ENCODE measurements at regions not wholly inside any gene's neighbourhood (a gene's known extent, or its start where the extent isn't known, plus 50 kb on each side); places are given as distances from the start of the nearest gene placed in this dataset.

DNA sequence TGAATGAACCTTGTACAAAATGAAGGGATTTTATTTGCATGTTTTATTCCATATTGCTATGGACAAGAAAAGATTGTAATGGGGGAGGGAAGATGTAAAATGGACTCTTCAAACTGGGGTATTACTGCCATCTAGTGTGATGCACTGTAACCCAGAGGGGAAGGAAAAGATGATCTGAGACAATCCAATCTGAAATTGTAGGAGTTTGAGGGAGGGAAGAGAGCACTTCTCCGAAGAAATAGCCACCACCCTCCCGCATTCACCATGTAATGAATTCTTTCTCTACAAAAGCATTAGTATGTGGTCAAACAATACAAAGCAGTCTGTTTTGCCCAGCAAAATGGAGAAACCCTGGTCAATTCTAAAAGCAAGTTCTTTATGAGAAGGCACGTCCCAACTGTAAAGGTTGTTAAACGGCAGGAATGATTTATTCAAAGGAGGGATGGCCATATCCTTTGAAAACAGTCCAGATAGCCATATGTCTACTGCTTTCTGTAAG lies 679.5 kb upstream of the NRSN1 start:
- ChIA-PET POLR2A (no interaction called here), CTCF (no interaction called here)
- DNase-seq (ENCODE audit: low spot score) (no peak), ATAC-seq (peak; percentile 83)
- no peak overlapping the region for H3K4me3 Mint-ChIP-seq
- peaks cover 19% of the 10 kb centered on the region for H3K4me1 Mint-ChIP-seq
- H3K9me3 Mint-ChIP-seq: no peaks in the 10 kb centered on the region
- H3K36me3 Mint-ChIP-seq: no peaks in the 10 kb centered on the region
- TF ChIP-seq, protein P1, sequence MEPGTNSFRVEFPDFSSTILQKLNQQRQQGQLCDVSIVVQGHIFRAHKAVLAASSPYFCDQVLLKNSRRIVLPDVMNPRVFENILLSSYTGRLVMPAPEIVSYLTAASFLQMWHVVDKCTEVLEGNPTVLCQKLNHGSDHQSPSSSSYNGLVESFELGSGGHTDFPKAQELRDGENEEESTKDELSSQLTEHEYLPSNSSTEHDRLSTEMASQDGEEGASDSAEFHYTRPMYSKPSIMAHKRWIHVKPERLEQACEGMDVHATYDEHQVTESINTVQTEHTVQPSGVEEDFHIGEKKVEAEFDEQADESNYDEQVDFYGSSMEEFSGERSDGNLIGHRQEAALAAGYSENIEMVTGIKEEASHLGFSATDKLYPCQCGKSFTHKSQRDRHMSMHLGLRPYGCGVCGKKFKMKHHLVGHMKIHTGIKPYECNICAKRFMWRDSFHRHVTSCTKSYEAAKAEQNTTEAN (CRISPR knock-in tag; IDR thresholded peaks at IDR 0.05): no peak
- TF ChIP-seq TP53 (CRISPR knock-in tag; IDR thresholded peaks at IDR 0.05) (no peak), ELF4 (CRISPR knock-in tag; IDR thresholded peaks at IDR 0.05; ENCODE audit: low read depth) (no peak), IRF2 (CRISPR knock-in tag; IDR thresholded peaks at IDR 0.05; ENCODE audit: borderline replicate concordance, low read depth) (no peak), JUN (CRISPR knock-in tag; IDR thresholded peaks at IDR 0.05) (no peak), SMAD3 (CRISPR knock-in tag; IDR thresholded peaks at IDR 0.05; ENCODE audit: borderline replicate concordance) (no peak), ESRRA (CRISPR knock-in tag; IDR thresholded peaks at IDR 0.05; ENCODE audit: borderline replicate concordance) (no peak), ZNF138 (CRISPR knock-in tag; conservative IDR thresholded peaks at IDR 0.05) (no peak), TCF7 (CRISPR knock-in tag; IDR thresholded peaks at IDR 0.05; ENCODE audit: low read depth) (no peak)
- TF ChIP-seq, protein P2, sequence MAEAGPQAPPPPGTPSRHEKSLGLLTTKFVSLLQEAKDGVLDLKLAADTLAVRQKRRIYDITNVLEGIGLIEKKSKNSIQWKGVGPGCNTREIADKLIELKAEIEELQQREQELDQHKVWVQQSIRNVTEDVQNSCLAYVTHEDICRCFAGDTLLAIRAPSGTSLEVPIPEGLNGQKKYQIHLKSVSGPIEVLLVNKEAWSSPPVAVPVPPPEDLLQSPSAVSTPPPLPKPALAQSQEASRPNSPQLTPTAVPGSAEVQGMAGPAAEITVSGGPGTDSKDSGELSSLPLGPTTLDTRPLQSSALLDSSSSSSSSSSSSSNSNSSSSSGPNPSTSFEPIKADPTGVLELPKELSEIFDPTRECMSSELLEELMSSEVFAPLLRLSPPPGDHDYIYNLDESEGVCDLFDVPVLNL (CRISPR knock-in tag; IDR thresholded peaks at IDR 0.05; ENCODE audit: borderline replicate concordance, low read depth): no peak
- TF ChIP-seq, protein P3, sequence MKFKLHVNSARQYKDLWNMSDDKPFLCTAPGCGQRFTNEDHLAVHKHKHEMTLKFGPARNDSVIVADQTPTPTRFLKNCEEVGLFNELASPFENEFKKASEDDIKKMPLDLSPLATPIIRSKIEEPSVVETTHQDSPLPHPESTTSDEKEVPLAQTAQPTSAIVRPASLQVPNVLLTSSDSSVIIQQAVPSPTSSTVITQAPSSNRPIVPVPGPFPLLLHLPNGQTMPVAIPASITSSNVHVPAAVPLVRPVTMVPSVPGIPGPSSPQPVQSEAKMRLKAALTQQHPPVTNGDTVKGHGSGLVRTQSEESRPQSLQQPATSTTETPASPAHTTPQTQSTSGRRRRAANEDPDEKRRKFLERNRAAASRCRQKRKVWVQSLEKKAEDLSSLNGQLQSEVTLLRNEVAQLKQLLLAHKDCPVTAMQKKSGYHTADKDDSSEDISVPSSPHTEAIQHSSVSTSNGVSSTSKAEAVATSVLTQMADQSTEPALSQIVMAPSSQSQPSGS (CRISPR knock-in tag; IDR thresholded peaks at IDR 0.05; ENCODE audit: borderline replicate concordance, low read depth): no peak
- TF ChIP-seq, protein P4, sequence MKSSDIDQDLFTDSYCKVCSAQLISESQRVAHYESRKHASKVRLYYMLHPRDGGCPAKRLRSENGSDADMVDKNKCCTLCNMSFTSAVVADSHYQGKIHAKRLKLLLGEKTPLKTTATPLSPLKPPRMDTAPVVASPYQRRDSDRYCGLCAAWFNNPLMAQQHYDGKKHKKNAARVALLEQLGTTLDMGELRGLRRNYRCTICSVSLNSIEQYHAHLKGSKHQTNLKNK (CRISPR knock-in tag; IDR thresholded peaks at IDR 0.05): no peak
- TF ChIP-seq, protein P5, sequence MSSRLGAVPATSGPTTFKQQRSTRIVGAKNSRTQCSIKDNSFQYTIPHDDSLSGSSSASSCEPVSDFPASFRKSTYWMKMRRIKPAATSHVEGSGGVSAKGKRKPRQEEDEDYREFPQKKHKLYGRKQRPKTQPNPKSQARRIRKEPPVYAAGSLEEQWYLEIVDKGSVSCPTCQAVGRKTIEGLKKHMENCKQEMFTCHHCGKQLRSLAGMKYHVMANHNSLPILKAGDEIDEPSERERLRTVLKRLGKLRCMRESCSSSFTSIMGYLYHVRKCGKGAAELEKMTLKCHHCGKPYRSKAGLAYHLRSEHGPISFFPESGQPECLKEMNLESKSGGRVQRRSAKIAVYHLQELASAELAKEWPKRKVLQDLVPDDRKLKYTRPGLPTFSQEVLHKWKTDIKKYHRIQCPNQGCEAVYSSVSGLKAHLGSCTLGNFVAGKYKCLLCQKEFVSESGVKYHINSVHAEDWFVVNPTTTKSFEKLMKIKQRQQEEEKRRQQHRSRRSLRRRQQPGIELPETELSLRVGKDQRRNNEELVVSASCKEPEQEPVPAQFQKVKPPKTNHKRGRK (CRISPR knock-in tag; IDR thresholded peaks at IDR 0.05; ENCODE audit: borderline replicate concordance): no peak
- TF ChIP-seq, protein P6, sequence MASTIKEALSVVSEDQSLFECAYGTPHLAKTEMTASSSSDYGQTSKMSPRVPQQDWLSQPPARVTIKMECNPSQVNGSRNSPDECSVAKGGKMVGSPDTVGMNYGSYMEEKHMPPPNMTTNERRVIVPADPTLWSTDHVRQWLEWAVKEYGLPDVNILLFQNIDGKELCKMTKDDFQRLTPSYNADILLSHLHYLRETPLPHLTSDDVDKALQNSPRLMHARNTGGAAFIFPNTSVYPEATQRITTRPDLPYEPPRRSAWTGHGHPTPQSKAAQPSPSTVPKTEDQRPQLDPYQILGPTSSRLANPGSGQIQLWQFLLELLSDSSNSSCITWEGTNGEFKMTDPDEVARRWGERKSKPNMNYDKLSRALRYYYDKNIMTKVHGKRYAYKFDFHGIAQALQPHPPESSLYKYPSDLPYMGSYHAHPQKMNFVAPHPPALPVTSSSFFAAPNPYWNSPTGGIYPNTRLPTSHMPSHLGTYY (CRISPR knock-in tag; IDR thresholded peaks at IDR 0.05): no peak
- H3K27ac Mint-ChIP-seq: no peak overlapping the region
- no peaks in the 10 kb centered on the region for H3K27me3 Mint-ChIP-seq (ENCODE audit: low read depth)

DNA sequence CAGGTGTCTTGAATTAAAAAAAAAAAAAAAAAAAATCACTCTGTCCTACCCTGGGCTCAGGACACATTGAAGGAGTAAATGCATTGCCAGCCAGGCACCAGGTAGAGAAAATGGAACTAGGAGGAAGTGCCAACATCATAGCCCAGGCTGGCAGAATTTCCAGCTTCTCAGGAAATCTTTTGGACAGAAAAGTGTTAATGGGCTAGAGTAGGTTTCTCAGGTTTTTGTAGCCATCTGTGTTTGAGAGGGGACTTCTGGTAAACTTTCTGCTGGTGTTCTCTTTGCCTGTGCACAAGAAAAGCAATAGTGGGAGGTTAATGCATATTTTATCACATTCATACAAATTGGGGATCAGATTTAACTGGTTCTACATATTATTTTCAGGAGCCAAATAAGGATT lies 678.3 kb upstream of the NRSN1 start:
- Mint-ChIP-seq H3K36me3 (no peaks in the 10 kb centered on the region), H3K27ac (no peak overlapping the region), H3K4me1 (peaks cover 23% of the 10 kb centered on the region), H3K4me3 (no peak overlapping the region), H3K27me3 (ENCODE audit: low read depth) (no peaks in the 10 kb centered on the region), H3K9me3 (peaks cover 8% of the 10 kb centered on the region; the same call in 1 of the 2 replicates)
- CTCF ChIA-PET: interaction anchor here (0.6 kb wide), 3 partner anchors 65 to 1428 kb away, joined by 3 read pairs; no protein-coding TSS in a partner anchor
- DNase-seq (ENCODE audit: low spot score) (no peak), ATAC-seq (no peak)
- POLR2A ChIA-PET: no interaction called here
- TF ChIP-seq GABPB1 (CRISPR knock-in tag; IDR thresholded peaks at IDR 0.05) (no peak), SP1 (CRISPR knock-in tag; conservative IDR thresholded peaks at IDR 0.05) (no peak), SMAD4 (CRISPR knock-in tag; IDR thresholded peaks at IDR 0.05) (no peak), ESRRA (CRISPR knock-in tag; IDR thresholded peaks at IDR 0.05; ENCODE audit: borderline replicate concordance) (no peak), JUN (CRISPR knock-in tag; IDR thresholded peaks at IDR 0.05) (no peak)
- TF ChIP-seq, protein P7, sequence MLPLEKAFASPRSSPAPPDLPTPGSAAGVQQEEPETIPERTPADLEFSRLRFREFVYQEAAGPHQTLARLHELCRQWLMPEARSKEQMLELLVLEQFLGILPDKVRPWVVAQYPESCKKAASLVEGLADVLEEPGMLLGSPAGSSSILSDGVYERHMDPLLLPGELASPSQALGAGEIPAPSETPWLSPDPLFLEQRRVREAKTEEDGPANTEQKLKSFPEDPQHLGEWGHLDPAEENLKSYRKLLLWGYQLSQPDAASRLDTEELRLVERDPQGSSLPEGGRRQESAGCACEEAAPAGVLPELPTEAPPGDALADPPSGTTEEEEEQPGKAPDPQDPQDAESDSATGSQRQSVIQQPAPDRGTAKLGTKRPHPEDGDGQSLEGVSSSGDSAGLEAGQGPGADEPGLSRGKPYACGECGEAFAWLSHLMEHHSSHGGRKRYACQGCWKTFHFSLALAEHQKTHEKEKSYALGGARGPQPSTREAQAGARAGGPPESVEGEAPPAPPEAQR (CRISPR knock-in tag; IDR thresholded peaks at IDR 0.05): no peak
- TF ChIP-seq, protein P8, sequence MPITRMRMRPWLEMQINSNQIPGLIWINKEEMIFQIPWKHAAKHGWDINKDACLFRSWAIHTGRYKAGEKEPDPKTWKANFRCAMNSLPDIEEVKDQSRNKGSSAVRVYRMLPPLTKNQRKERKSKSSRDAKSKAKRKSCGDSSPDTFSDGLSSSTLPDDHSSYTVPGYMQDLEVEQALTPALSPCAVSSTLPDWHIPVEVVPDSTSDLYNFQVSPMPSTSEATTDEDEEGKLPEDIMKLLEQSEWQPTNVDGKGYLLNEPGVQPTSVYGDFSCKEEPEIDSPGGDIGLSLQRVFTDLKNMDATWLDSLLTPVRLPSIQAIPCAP (CRISPR knock-in tag; IDR thresholded peaks at IDR 0.05): no peak
- TF ChIP-seq, protein P6 (CRISPR knock-in tag; IDR thresholded peaks at IDR 0.05): no peak
- TF ChIP-seq, protein P9, sequence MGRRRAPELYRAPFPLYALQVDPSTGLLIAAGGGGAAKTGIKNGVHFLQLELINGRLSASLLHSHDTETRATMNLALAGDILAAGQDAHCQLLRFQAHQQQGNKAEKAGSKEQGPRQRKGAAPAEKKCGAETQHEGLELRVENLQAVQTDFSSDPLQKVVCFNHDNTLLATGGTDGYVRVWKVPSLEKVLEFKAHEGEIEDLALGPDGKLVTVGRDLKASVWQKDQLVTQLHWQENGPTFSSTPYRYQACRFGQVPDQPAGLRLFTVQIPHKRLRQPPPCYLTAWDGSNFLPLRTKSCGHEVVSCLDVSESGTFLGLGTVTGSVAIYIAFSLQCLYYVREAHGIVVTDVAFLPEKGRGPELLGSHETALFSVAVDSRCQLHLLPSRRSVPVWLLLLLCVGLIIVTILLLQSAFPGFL (CRISPR knock-in tag; IDR thresholded peaks at IDR 0.05; ENCODE audit: borderline replicate concordance): no peak
- TF ChIP-seq, protein P10, sequence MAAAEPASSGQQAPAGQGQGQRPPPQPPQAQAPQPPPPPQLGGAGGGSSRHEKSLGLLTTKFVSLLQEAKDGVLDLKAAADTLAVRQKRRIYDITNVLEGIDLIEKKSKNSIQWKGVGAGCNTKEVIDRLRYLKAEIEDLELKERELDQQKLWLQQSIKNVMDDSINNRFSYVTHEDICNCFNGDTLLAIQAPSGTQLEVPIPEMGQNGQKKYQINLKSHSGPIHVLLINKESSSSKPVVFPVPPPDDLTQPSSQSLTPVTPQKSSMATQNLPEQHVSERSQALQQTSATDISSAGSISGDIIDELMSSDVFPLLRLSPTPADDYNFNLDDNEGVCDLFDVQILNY (CRISPR knock-in tag; IDR thresholded peaks at IDR 0.05): no peak
